HCT116 (cell line): ENCODE measurements at regions not wholly inside any gene's neighbourhood (a gene's known extent, or its start where the extent isn't known, plus 50 kb on each side); places are given as distances from the start of the nearest gene placed in this dataset.

Experiments
- ATAC-seq: fragments of 200-7000 bp; cut with Tn5 transposase; 2 replicates; pipeline ENCODE4 v1.9.1; 2020; ENCODE audit warnings: mild to moderate bottlenecking, moderate library complexity
- BruUV-seq: library from RNA; stranded (reverse); fragments of 400-500 nt; replicated peaks from 2 replicates; lab custom pipeline; 2021; lab: Mats Ljungman, UMichigan
- CTCF ChIA-PET: fragments of 300-600 bp; sonication (Branson Sonifier 250); formaldehyde crosslinking; loops from one replicate; lab custom pipeline; 2021; ENCODE audit warnings: antibody characterized with exemption; lab: Charles Lee
- POLR2A ChIA-PET: fragments of 300-600, 350-600 bp; sonication (Branson Sonifier 250); formaldehyde crosslinking; loops from one replicate; lab custom pipeline; 2021; ENCODE audit warnings: antibody characterized with exemption; lab: Charles Lee
- RAD21 ChIA-PET, 2 experiments: fragments of 300-600 bp; sonication (Branson Sonifier 250); formaldehyde crosslinking; loops; one replicate each; lab custom pipeline; 2023; ENCODE audit warnings: low total read pairs in 2 of 2; ENCODE audit not compliant: uncharacterized antibody in 2 of 2, unreplicated experiment in 2 of 2, low non-redundant PET in 1 of 2; lab: Charles Lee
- DNase-seq: peaks from one replicate; pipeline ENCODE4 v3.0.0-alpha.2; 2010; ENCODE audit warnings: low read depth, low spot score
- H2AFZ ChIP-seq: fragments of 200-600 bp; shearing (Covaris generic), sonication (generic); 2 replicates; pipeline ENCODE4 v1.6.1; 2017; ENCODE audit warnings: low read depth, mixed run types, mixed read lengths, antibody characterized with exemption, low read length; ENCODE audit not compliant: poor library complexity, severe bottlenecking
- H3K27ac ChIP-seq: 2 replicates; pipeline ENCODE4 v1.5.1; 2012; ENCODE audit warnings: low read depth, low read length
- H3K27me3 ChIP-seq: fragments of 200-600 bp; sonication (generic); 2 replicates; pipeline ENCODE4 v1.6.1; 2016; ENCODE audit warnings: mixed run types, low read length, mixed read lengths; ENCODE audit not compliant: insufficient read depth
- H3K36me3 ChIP-seq, 2 experiments: fragments of 200-500 bp in 1 of 2; fragments of 200-600 bp in 1 of 2; sonication (Bioruptor generic) in 1 of 2; sonication (generic) in 1 of 2; 2 replicates each; pipeline versions ENCODE4 v1.5.1 to v1.6.1; 2014 to 2016; ENCODE audit warnings: low read length in 2 of 2, inconsistent platforms in 1 of 2, mixed read lengths in 1 of 2, mixed run types in 1 of 2; ENCODE audit not compliant: insufficient read depth in 2 of 2, control insufficient read depth in 1 of 2
- H3K4me1 ChIP-seq, 2 experiments: fragments of 200-600 bp in 1 of 2; sonication (generic) in 1 of 2; 2 replicates each; pipeline versions ENCODE4 v1.5.1 to v1.6.1; 2012 to 2017; ENCODE audit warnings: low read length in 2 of 2, inconsistent platforms in 1 of 2, mild to moderate bottlenecking in 1 of 2, mixed read lengths in 1 of 2, mixed run types in 1 of 2, moderate library complexity in 1 of 2; ENCODE audit not compliant: insufficient read depth in 2 of 2, control insufficient read depth in 1 of 2
- H3K4me2 ChIP-seq: fragments of 200-600 bp; sonication (generic); 2 replicates; pipeline ENCODE4 v1.6.1; 2017; ENCODE audit warnings: mixed run types, low read length, mixed read lengths
- H3K4me3 ChIP-seq, 2 experiments: fragments of 200-600 bp in 1 of 2; sonication (generic) in 1 of 2; replicated peaks in 1 of 2; 2 replicates each; pipeline ENCODE4 v1.5.1; 2011 to 2016; ENCODE audit warnings: low read length in 2 of 2, control low read depth in 1 of 2, low read depth in 1 of 2, mild to moderate bottlenecking in 1 of 2, mixed read lengths in 1 of 2, mixed run types in 1 of 2
- H3K79me2 ChIP-seq: fragments of 200-600 bp; sonication (generic); 2 replicates; pipeline ENCODE4 v1.6.1; 2017; ENCODE audit warnings: mild to moderate bottlenecking, mixed run types, low read length, moderate library complexity, mixed read lengths; ENCODE audit not compliant: insufficient read depth
- H3K9ac ChIP-seq: fragments of 200-600 bp; sonication (generic); 2 replicates; pipeline ENCODE4 v1.6.1; 2016; ENCODE audit warnings: low read length, mixed read lengths
- H3K9me2 ChIP-seq: fragments of 200-600 bp; sonication (generic), shearing (Covaris generic); 2 replicates; pipeline ENCODE4 v1.6.1; 2017; ENCODE audit warnings: mixed run types, mild to moderate bottlenecking, moderate library complexity; ENCODE audit not compliant: insufficient read depth
- H3K9me3 ChIP-seq, 2 experiments: fragments of 200-500 bp in 1 of 2; fragments of 200-600 bp in 1 of 2; sonication (Bioruptor generic) in 1 of 2; sonication (generic) in 1 of 2; 2 replicates each; pipeline ENCODE4 v1.6.1; 2014 to 2017; ENCODE audit warnings: low read length in 2 of 2, mixed read lengths in 2 of 2, inconsistent platforms in 1 of 2, low read depth in 1 of 2, mild to moderate bottlenecking in 1 of 2, mixed run types in 1 of 2, moderate library complexity in 1 of 2; ENCODE audit not compliant: control insufficient read depth in 1 of 2, insufficient read depth in 1 of 2
- H4K20me1 ChIP-seq: fragments of 200-600 bp; sonication (generic), shearing (Covaris generic); 2 replicates; pipeline ENCODE4 v1.6.1; 2017; ENCODE audit warnings: mixed run types, mild to moderate bottlenecking, moderate library complexity; ENCODE audit not compliant: insufficient read depth
- CEBPB ChIP-seq: IDR thresholded peaks from 2 replicates; pipeline ENCODE4 v1.6.1; 2012; ENCODE audit warnings: low read depth
- EGR1 ChIP-seq: IDR thresholded peaks from 2 replicates; pipeline ENCODE4 v1.6.1; 2012; ENCODE audit warnings: low read depth
- FOSL1 ChIP-seq: IDR thresholded peaks from 2 replicates; pipeline ENCODE4 v1.6.1; 2012; ENCODE audit warnings: low read depth
- POLR2A ChIP-seq: IDR thresholded peaks from 2 replicates; pipeline ENCODE4 v1.7.0; 2011; ENCODE audit warnings: borderline replicate concordance; ENCODE audit not compliant: insufficient read depth, insufficient read length; ENCODE audit errors: extremely low read depth
- POLR2AphosphoS5 ChIP-seq: IDR thresholded peaks from 2 replicates; pipeline ENCODE4 v1.6.1; 2011; ENCODE audit warnings: mild to moderate bottlenecking, low read depth, low read length, moderate library complexity
- RAD21 ChIP-seq: IDR thresholded peaks from 2 replicates; pipeline ENCODE4 v1.6.1; 2012; ENCODE audit warnings: low read depth, mild to moderate bottlenecking
- SP1 ChIP-seq: IDR thresholded peaks from 2 replicates; pipeline ENCODE4 v1.6.1; 2012; ENCODE audit warnings: low read depth
- YY1 ChIP-seq: IDR thresholded peaks from 2 replicates; pipeline ENCODE4 v1.6.1; 2011; ENCODE audit warnings: low read length, low read depth, moderate library complexity, mild to moderate bottlenecking; ENCODE audit not compliant: insufficient replicate concordance; ENCODE audit errors: extremely low read depth
- ZFX ChIP-seq: fragments of 450-650 bp; IDR thresholded peaks from 2 replicates; pipeline ENCODE4 v1.6.1; 2017
- intact Hi-C: fragments of 100-400 bp; cut with micrococcal nuclease; formaldehyde crosslinking; loops from 2 replicates; pipeline ENCODE4 v1.10.0; 2022
- TF ChIP-seq, protein P1 (sequence below): IDR thresholded peaks from 2 replicates; pipeline ENCODE4 v1.6.1; 2011; ENCODE audit warnings: mild to moderate bottlenecking, low read length, moderate library complexity; ENCODE audit not compliant: insufficient replicate concordance; ENCODE audit errors: extremely low read depth
- TF ChIP-seq, protein P2 (sequence below), 3 experiments: fragments of 200-600 bp in 1 of 3; sonication (generic) in 1 of 3; IDR thresholded peaks in 2 of 3; conservative IDR thresholded peaks in 1 of 3; 2 replicates each; pipeline ENCODE4 v1.5.1; 2012 to 2017; ENCODE audit warnings: low read depth in 2 of 3, low read length in 2 of 3, antibody characterized with exemption in 1 of 3, borderline replicate concordance in 1 of 3, control low read depth in 1 of 3, mild to moderate bottlenecking in 1 of 3, mixed read lengths in 1 of 3, mixed run types in 1 of 3, moderate library complexity in 1 of 3; ENCODE audit not compliant: insufficient read depth in 1 of 3
- TF ChIP-seq, protein P3 (sequence below): IDR thresholded peaks from 2 replicates; pipeline ENCODE4 v1.6.1; 2012; ENCODE audit warnings: low read depth

DNA sequence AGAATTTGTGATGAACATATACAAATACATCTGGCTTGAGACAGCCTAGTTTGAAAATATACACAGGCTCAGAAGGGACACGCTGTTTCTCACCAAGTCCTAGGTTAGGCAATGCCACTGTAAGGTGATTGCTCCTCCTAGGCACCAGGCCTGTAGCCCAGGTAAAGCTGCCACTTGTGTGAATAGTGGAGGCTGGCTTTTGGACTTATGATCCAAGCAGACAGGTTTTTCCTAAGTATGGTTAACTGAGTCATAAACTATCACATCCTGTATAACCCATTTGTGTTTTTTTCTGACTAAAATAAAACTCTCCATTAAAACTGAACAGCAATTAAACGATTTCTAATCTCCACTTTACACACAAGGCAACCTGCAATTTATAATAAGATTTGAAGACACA is 81.0 kb downstream of the SEMA4F start:
- Histone ChIP-seq H3K4me3 (no peak overlapping the region), H3K9me2 (no peaks in the 10 kb centered on the region)
- TF ChIP-seq CEBPB (no peak), POLR2AphosphoS5 (no peak), YY1 (no peak), SP1 (no peak), POLR2A (no peak), FOSL1 (no peak)
- TF ChIP-seq, all 23 proteins: peak for 0
- Histone ChIP-seq H3K27me3 (no peaks in the 10 kb centered on the region), H2AFZ (no peak overlapping the region), H3K79me2 (no peaks in the 10 kb centered on the region), H3K9ac (no peak overlapping the region), H3K9me3 (peaks cover 5 to 11% of the 10 kb centered on the region in 2 experiments; a peak in 1 of 4 replicates), H3K4me1 (peaks cover under 1 to 6% of the 10 kb centered on the region in 2 experiments; a peak in 3 of 4 replicates), H3K36me3 (no peaks in the 10 kb centered on the region), H3K4me2 (no peak overlapping the region), H3K27ac (no peak overlapping the region), H4K20me1 (no peaks in the 10 kb centered on the region)
- RAD21 ChIA-PET: no interaction called here
- intact Hi-C loops: no loop called here
- CTCF ChIA-PET: no interaction called here
- POLR2A ChIA-PET: no interaction called here
- no TSS peak for BruUV-seq
- ATAC-seq (no peak), DNase-seq (no peak)

DNA sequence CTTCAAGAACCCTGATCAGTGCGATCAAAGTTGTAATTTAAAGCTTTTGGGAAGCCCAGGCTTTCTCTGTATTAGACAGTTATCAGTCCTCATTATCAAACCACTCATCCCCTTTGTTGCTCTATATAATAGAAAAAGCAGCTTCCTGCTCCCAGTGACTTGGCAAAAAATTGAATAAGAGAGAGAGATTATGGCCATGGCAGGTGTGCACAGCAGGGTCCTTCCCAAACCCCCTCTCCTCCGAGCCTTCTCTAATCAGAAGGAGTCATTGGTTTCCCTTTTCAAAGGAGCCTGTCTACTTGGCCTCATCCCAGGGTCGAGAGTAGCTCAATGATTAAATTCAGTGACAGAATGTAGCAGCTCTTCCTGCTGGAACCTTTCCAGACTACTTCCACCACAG is 81.5 kb downstream of the SEMA4F start:
- H3K36me3 ChIP-seq: no peaks in the 10 kb centered on the region
- ChIA-PET CTCF (no interaction called here), RAD21 (no interaction called here), POLR2A (no interaction called here)
- no peak overlapping the region for H3K4me2 ChIP-seq
- H3K9me3 ChIP-seq: peaks cover 5 to 11% of the 10 kb centered on the region in 2 experiments; a peak in 1 of 4 replicates
- H4K20me1 ChIP-seq: no peaks in the 10 kb centered on the region
- no peak for ATAC-seq
- H2AFZ ChIP-seq: no peak overlapping the region
- no peak overlapping the region for H3K9ac ChIP-seq
- H3K27ac ChIP-seq: no peak overlapping the region
- no TSS peak for BruUV-seq
- no peaks in the 10 kb centered on the region for H3K27me3 ChIP-seq
- no peak overlapping the region for H3K4me3 ChIP-seq
- no peak for DNase-seq
- H3K79me2 ChIP-seq: no peaks in the 10 kb centered on the region
- H3K4me1 ChIP-seq: peaks cover 6 to 11% of the 10 kb centered on the region in 2 experiments
- intact Hi-C loops: no loop called here
- no peaks in the 10 kb centered on the region for H3K9me2 ChIP-seq
- TF ChIP-seq, protein P1, sequence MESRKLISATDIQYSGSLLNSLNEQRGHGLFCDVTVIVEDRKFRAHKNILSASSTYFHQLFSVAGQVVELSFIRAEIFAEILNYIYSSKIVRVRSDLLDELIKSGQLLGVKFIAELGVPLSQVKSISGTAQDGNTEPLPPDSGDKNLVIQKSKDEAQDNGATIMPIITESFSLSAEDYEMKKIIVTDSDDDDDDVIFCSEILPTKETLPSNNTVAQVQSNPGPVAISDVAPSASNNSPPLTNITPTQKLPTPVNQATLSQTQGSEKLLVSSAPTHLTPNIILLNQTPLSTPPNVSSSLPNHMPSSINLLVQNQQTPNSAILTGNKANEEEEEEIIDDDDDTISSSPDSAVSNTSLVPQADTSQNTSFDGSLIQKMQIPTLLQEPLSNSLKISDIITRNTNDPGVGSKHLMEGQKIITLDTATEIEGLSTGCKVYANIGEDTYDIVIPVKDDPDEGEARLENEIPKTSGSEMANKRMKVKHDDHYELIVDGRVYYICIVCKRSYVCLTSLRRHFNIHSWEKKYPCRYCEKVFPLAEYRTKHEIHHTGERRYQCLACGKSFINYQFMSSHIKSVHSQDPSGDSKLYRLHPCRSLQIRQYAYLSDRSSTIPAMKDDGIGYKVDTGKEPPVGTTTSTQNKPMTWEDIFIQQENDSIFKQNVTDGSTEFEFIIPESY: no peak
- TF ChIP-seq ZFX (no peak), POLR2A (no peak), CEBPB (no peak), FOSL1 (no peak), EGR1 (no peak), YY1 (no peak), POLR2AphosphoS5 (no peak), RAD21 (no peak)
- TF ChIP-seq, protein P2, sequence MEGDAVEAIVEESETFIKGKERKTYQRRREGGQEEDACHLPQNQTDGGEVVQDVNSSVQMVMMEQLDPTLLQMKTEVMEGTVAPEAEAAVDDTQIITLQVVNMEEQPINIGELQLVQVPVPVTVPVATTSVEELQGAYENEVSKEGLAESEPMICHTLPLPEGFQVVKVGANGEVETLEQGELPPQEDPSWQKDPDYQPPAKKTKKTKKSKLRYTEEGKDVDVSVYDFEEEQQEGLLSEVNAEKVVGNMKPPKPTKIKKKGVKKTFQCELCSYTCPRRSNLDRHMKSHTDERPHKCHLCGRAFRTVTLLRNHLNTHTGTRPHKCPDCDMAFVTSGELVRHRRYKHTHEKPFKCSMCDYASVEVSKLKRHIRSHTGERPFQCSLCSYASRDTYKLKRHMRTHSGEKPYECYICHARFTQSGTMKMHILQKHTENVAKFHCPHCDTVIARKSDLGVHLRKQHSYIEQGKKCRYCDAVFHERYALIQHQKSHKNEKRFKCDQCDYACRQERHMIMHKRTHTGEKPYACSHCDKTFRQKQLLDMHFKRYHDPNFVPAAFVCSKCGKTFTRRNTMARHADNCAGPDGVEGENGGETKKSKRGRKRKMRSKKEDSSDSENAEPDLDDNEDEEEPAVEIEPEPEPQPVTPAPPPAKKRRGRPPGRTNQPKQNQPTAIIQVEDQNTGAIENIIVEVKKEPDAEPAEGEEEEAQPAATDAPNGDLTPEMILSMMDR (IDR thresholded peaks at IDR 0.05 in 2 of 3, conservative IDR thresholded peaks at IDR 0.05 in 1 of 3; ENCODE audit: borderline replicate concordance in 1 of 3, insufficient read depth in 1 of 3, low read depth in 2 of 3, low read length in 2 of 3): no peak
- TF ChIP-seq, protein P3, sequence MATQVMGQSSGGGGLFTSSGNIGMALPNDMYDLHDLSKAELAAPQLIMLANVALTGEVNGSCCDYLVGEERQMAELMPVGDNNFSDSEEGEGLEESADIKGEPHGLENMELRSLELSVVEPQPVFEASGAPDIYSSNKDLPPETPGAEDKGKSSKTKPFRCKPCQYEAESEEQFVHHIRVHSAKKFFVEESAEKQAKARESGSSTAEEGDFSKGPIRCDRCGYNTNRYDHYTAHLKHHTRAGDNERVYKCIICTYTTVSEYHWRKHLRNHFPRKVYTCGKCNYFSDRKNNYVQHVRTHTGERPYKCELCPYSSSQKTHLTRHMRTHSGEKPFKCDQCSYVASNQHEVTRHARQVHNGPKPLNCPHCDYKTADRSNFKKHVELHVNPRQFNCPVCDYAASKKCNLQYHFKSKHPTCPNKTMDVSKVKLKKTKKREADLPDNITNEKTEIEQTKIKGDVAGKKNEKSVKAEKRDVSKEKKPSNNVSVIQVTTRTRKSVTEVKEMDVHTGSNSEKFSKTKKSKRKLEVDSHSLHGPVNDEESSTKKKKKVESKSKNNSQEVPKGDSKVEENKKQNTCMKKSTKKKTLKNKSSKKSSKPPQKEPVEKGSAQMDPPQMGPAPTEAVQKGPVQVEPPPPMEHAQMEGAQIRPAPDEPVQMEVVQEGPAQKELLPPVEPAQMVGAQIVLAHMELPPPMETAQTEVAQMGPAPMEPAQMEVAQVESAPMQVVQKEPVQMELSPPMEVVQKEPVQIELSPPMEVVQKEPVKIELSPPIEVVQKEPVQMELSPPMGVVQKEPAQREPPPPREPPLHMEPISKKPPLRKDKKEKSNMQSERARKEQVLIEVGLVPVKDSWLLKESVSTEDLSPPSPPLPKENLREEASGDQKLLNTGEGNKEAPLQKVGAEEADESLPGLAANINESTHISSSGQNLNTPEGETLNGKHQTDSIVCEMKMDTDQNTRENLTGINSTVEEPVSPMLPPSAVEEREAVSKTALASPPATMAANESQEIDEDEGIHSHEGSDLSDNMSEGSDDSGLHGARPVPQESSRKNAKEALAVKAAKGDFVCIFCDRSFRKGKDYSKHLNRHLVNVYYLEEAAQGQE: no peak
